IMR-90 (cell line): ENCODE measurements at regions not wholly inside any gene's neighbourhood (a gene's known extent, or its start where the extent isn't known, plus 50 kb on each side); places are given as distances from the start of the nearest gene placed in this dataset.

Source experiments
- ATAC-seq: fragments of 200-7000 bp; cut with Tn5 transposase; 2 replicates; pipeline ENCODE4 v1.9.1; 2020; ENCODE audit warnings: low read depth, mild to moderate bottlenecking, moderate library complexity
- BruUV-seq: library from RNA; stranded (reverse); fragments of 400-500 nt; replicated peaks from 2 replicates; lab custom pipeline; 2021; lab: Mats Ljungman, UMichigan
- CTCF ChIA-PET: fragments of 300-600 bp; formaldehyde crosslinking; extraction: SDS; loops from one replicate; lab custom pipeline; 2021; ENCODE audit warnings: antibody characterized with exemption; lab: Yijun Ruan, JAX
- POLR2A ChIA-PET: fragments of 300-600 bp; sonication (Branson Sonifier 250); formaldehyde crosslinking; loops from one replicate; lab custom pipeline; 2022; ENCODE audit warnings: antibody characterized with exemption; ENCODE audit not compliant: unreplicated experiment; lab: Charles Lee
- DNase-seq: peaks from one replicate; pipeline ENCODE4 v3.0.0; 2013
- H2AFZ ChIP-seq: replicated peaks from 2 replicates; pipeline ENCODE3; 2013; ENCODE audit warnings: low read length, mild to moderate bottlenecking; ENCODE audit not compliant: poor library complexity
- H2AK5ac ChIP-seq: 2 replicates; pipeline ENCODE4 v1.6.1; 2013; ENCODE audit warnings: low read depth, low read length, inconsistent platforms
- H2AK9ac ChIP-seq: replicated peaks from 2 replicates; pipeline ENCODE3; 2013; ENCODE audit warnings: mild to moderate bottlenecking, low read depth, low read length, moderate library complexity; ENCODE audit not compliant: poor library complexity
- H2BK120ac ChIP-seq: 2 replicates; pipeline ENCODE4 v1.6.1; 2013; ENCODE audit warnings: low read depth, low read length, inconsistent platforms
- H2BK15ac ChIP-seq: 3 replicates; pipeline ENCODE4 v1.6.1; 2013; ENCODE audit warnings: low read depth, low read length, inconsistent platforms
- H2BK20ac ChIP-seq: 2 replicates; pipeline ENCODE4 v1.6.1; 2013; ENCODE audit warnings: low read depth, mild to moderate bottlenecking, inconsistent platforms, low read length, moderate library complexity
- H2BK5ac ChIP-seq: 2 replicates; pipeline ENCODE4 v1.6.1; 2013; ENCODE audit warnings: mild to moderate bottlenecking, low read depth, low read length, inconsistent platforms; ENCODE audit not compliant: poor library complexity, severe bottlenecking
- H3K14ac ChIP-seq: replicated peaks from 2 replicates; pipeline ENCODE4 v1.6.1; 2013; ENCODE audit warnings: low read depth, low read length, inconsistent platforms
- H3K18ac ChIP-seq: 2 replicates; pipeline ENCODE4 v1.6.1; 2013; ENCODE audit warnings: low read depth, low read length, control low read depth
- H3K23ac ChIP-seq: 2 replicates; pipeline ENCODE4 v1.6.1; 2013; ENCODE audit warnings: low read depth, low read length, inconsistent platforms
- H3K27ac ChIP-seq: 2 replicates; pipeline ENCODE4 v1.5.1; 2013; ENCODE audit warnings: mild to moderate bottlenecking, control low read depth, low read length; ENCODE audit not compliant: insufficient read depth
- H3K27me3 ChIP-seq: 2 replicates; pipeline ENCODE4 v1.6.1; 2013; ENCODE audit warnings: low read length; ENCODE audit not compliant: control insufficient read depth, insufficient read depth
- H3K36me3 ChIP-seq: 2 replicates; pipeline ENCODE4 v1.6.1; 2013; ENCODE audit warnings: low read length, mixed read lengths; ENCODE audit not compliant: control insufficient read depth, insufficient read depth
- H3K4ac ChIP-seq: 2 replicates; pipeline ENCODE4 v1.6.1; 2013; ENCODE audit warnings: low read depth, low read length, inconsistent platforms
- H3K4me1 ChIP-seq: 2 replicates; pipeline ENCODE4 v1.6.1; 2013; ENCODE audit warnings: low read length, mixed read lengths; ENCODE audit not compliant: control insufficient read depth, insufficient read depth
- H3K4me2 ChIP-seq: 2 replicates; pipeline ENCODE4 v1.6.1; 2013; ENCODE audit warnings: low read depth, mild to moderate bottlenecking, control low read depth, low read length, moderate library complexity
- H3K4me3 ChIP-seq: 2 replicates; pipeline ENCODE4 v1.5.1; 2013; ENCODE audit warnings: low read depth, mild to moderate bottlenecking, control low read depth, low read length, moderate library complexity; ENCODE audit not compliant: insufficient read depth
- H3K56ac ChIP-seq: 2 replicates; pipeline ENCODE4 v1.6.1; 2013; ENCODE audit warnings: low read length, inconsistent platforms; ENCODE audit not compliant: insufficient read depth; ENCODE audit errors: extremely low read depth
- H3K79me1 ChIP-seq, 2 experiments: 2 replicates each; pipeline ENCODE4 v1.6.1; 2013; ENCODE audit warnings: low read length in 2 of 2, inconsistent platforms in 1 of 2, low read depth in 1 of 2
- H3K9ac ChIP-seq: 2 replicates; pipeline ENCODE4 v1.6.1; 2013; ENCODE audit warnings: low read depth, low read length, control low read depth
- H3K9me1 ChIP-seq: 2 replicates; pipeline ENCODE4 v1.6.1; 2013; ENCODE audit warnings: low read length, inconsistent platforms; ENCODE audit not compliant: insufficient read depth
- H3K9me3 ChIP-seq: 2 replicates; pipeline ENCODE4 v1.6.1; 2013; ENCODE audit warnings: low read length; ENCODE audit not compliant: control insufficient read depth, insufficient read depth
- H4K20me1 ChIP-seq: 2 replicates; pipeline ENCODE4 v1.6.1; 2013; ENCODE audit warnings: low read length, inconsistent platforms; ENCODE audit not compliant: insufficient read depth
- H4K5ac ChIP-seq: 2 replicates; pipeline ENCODE4 v1.6.1; 2013; ENCODE audit warnings: mild to moderate bottlenecking, low read depth, low read length, control low read depth
- H4K8ac ChIP-seq, 2 experiments: 2 replicates each; pipeline ENCODE4 v1.6.1; 2013; ENCODE audit warnings: low read depth in 2 of 2, low read length in 2 of 2, control low read depth in 1 of 2, inconsistent platforms in 1 of 2
- H4K91ac ChIP-seq: 2 replicates; pipeline ENCODE4 v1.6.1; 2013; ENCODE audit warnings: low read depth, low read length, inconsistent platforms; ENCODE audit not compliant: insufficient read depth
- CEBPB ChIP-seq: IDR thresholded peaks from 2 replicates; pipeline ENCODE4 v1.6.1; 2012; ENCODE audit warnings: low read depth, low read length, improper control_type of control experiment
- CTCF ChIP-seq: conservative IDR thresholded peaks from 2 replicates; pipeline ENCODE4 v1.5.1; 2012; ENCODE audit warnings: mild to moderate bottlenecking, low read depth, low read length, improper control_type of control experiment
- ELK1 ChIP-seq: fragments of 150-350 bp; IDR thresholded peaks from 2 replicates; pipeline ENCODE4 v1.6.1; 2016; ENCODE audit warnings: low read depth, mild to moderate bottlenecking, low read length, moderate library complexity, borderline replicate concordance
- FOS ChIP-seq: fragments of 150-350 bp; IDR thresholded peaks from 2 replicates; pipeline ENCODE4 v1.6.1; 2016; ENCODE audit warnings: low read depth, low read length
- MAZ ChIP-seq: IDR thresholded peaks from 2 replicates; pipeline ENCODE4 v1.6.1; 2012; ENCODE audit warnings: low read depth, mild to moderate bottlenecking, low read length, improper control_type of control experiment, moderate library complexity, borderline replicate concordance
- MXI1 ChIP-seq: IDR thresholded peaks from 2 replicates; pipeline ENCODE4 v1.6.1; 2012; ENCODE audit warnings: low read depth, mild to moderate bottlenecking, low read length, moderate library complexity, borderline replicate concordance
- NFE2L2 ChIP-seq: fragments of 150-350 bp; IDR thresholded peaks from 2 replicates; pipeline ENCODE4 v1.6.1; 2016; ENCODE audit warnings: low read depth, mild to moderate bottlenecking, low read length
- POLR2A ChIP-seq: IDR thresholded peaks from 2 replicates; pipeline ENCODE4 v1.6.1; 2012; ENCODE audit warnings: mild to moderate bottlenecking, low read depth, low read length
- RCOR1 ChIP-seq: IDR thresholded peaks from 2 replicates; pipeline ENCODE4 v1.6.1; 2012; ENCODE audit warnings: mild to moderate bottlenecking, low read length, improper control_type of control experiment; ENCODE audit not compliant: insufficient replicate concordance
- RFX5 ChIP-seq: IDR thresholded peaks from 2 replicates; pipeline ENCODE4 v1.8.0; 2012; ENCODE audit warnings: low read depth, mild to moderate bottlenecking, low read length, moderate library complexity
- WGBS, 2 experiments: methylation state at CpG; one replicate each; pipeline versions ENCODE4 v1.1.5 to v1.1.7; 2013; ENCODE audit warnings: missing lambda C conversion rate in 2 of 2; ENCODE audit not compliant: insufficient read length in 1 of 2; ENCODE audit errors: extremely low coverage in 2 of 2; 5-methylcytosine and 5-hydroxymethylcytosine counted together
- dilution Hi-C: fragments of 300-500 bp; cut with HindIII; formaldehyde crosslinking; loops from one replicate; pipeline ENCODE4 v1.14.3; 2018; ENCODE audit warnings: low sequenced_read_pairs; ENCODE audit not compliant: unreplicated experiment
- in situ Hi-C: fragments of 300-500 bp; cut with MboI; formaldehyde crosslinking; loops from 3 replicates; pipeline ENCODE4 v1.14.3; 2019; ENCODE audit warnings: low sequenced_read_pairs, inconsistent platforms, mixed read lengths
- intact Hi-C: fragments of 100-400 bp; cut with micrococcal nuclease; formaldehyde crosslinking; loops from 2 replicates; pipeline ENCODE4 v1.10.0; 2022

DNA sequence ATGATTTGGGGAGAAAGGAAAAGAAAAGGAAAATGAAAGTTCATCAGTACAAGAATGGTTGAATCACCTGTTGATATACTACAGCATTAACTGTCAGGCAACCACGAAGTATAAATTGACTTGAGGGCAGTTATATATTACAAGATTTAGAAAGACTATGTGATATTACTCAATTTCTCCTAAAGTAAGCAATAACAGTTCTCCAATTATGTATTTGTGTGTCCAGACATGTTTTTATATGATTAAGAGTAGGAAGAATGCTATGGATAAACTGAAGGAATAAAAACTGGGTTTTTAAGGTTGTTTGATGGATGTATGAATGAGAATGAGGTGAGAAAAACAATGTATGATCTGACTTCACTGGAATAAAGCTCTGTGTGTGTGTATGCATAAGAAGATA is 2234.4 kb downstream of the ARAP2 start:
- Histone ChIP-seq H4K5ac (no peak overlapping the region), H2AFZ (no peak overlapping the region), H3K18ac (no peak overlapping the region), H3K4me3 (no peak overlapping the region), H3K56ac (no peak overlapping the region), H2BK120ac (no peak overlapping the region), H3K23ac (no peak overlapping the region), H3K9me3 (no peaks in the 10 kb centered on the region), H3K79me1 (no peaks in the 10 kb centered on the region), H3K9me1 (no peaks in the 10 kb centered on the region), H3K4me1 (no peaks in the 10 kb centered on the region), H2AK9ac (no peak overlapping the region), H2BK5ac (no peak overlapping the region), H4K91ac (no peak overlapping the region), H4K20me1 (no peaks in the 10 kb centered on the region), H3K14ac (no peak overlapping the region), H2BK20ac (no peak overlapping the region), H2AK5ac (no peak overlapping the region), H3K9ac (no peak overlapping the region), H2BK15ac (no peak overlapping the region), H3K27me3 (no peaks in the 10 kb centered on the region), H3K4me2 (no peak overlapping the region), H4K8ac (no peak overlapping the region), H3K27ac (no peak overlapping the region), H3K36me3 (no peaks in the 10 kb centered on the region), H3K4ac (no peak overlapping the region)
- no TSS peak for BruUV-seq
- DNase-seq (no peak), ATAC-seq (no peak)
- dilution Hi-C loops, result no loop called here
- in situ Hi-C loops, result no loop called here
- WGBS, 2 experiments, result no CpG with 5 or more reads among the region's 1 CpG
- ChIA-PET POLR2A (no interaction called here), CTCF (no interaction called here)
- intact Hi-C loops, result no loop called here
- TF ChIP-seq RFX5, result no peak
- no peak for TF ChIP-seq RCOR1
- no peak for TF ChIP-seq POLR2A
- no peak for TF ChIP-seq CTCF
- no peak for TF ChIP-seq ELK1
- no peak for TF ChIP-seq CEBPB
- no peak for TF ChIP-seq NFE2L2
- no peak for TF ChIP-seq MAZ
- TF ChIP-seq MXI1, result no peak
- no peak for TF ChIP-seq FOS
